SK-N-SH (cell line): ENCODE measurements at regions not wholly inside any gene's neighbourhood (a gene's known extent, or its start where the extent isn't known, plus 50 kb on each side); places are given as distances from the start of the nearest gene placed in this dataset.

Source experiments
- CTCF ChIA-PET: fragments of 300-600, 350-600 bp; formaldehyde crosslinking; extraction: SDS; loops from one replicate; lab custom pipeline; 2021; lab: Yijun Ruan, JAX
- POLR2A ChIA-PET: fragments of 350-600 bp; sonication (Branson Sonifier 250); formaldehyde crosslinking; extraction: SDS; loops from one replicate; lab custom pipeline; 2020; ENCODE audit warnings: antibody characterized with exemption, inconsistent platforms; lab: Yijun Ruan, JAX
- DNase-seq: peaks from one replicate; pipeline ENCODE4 v3.0.0; 2012
- H2AFZ ChIP-seq: fragments of 200-600 bp; sonication (generic); 2 replicates; pipeline ENCODE4 v1.8.1; 2016; ENCODE audit warnings: antibody characterized with exemption, mild to moderate bottlenecking, low read depth
- H3F3A ChIP-seq: fragments of 200-600 bp; sonication (generic); replicated peaks from 2 replicates; pipeline ENCODE3; 2016; ENCODE audit warnings: antibody characterized with exemption, mild to moderate bottlenecking; ENCODE audit not compliant: insufficient read depth
- H3K27ac ChIP-seq, 2 experiments: fragments of 200-500 bp in 1 of 2; fragments of 200-600 bp in 1 of 2; sonication (Bioruptor generic) in 1 of 2; sonication (generic), shearing (Covaris generic) in 1 of 2; 2 replicates each; pipeline versions ENCODE4 v1.5.1 to v1.6.1; 2014 to 2016; ENCODE audit warnings: low read depth in 2 of 2, inconsistent platforms in 1 of 2, low read length in 1 of 2, mild to moderate bottlenecking in 1 of 2, mixed read lengths in 1 of 2
- H3K27me3 ChIP-seq: fragments of 200-600 bp; sonication (generic), shearing (Covaris generic); 2 replicates; pipeline ENCODE4 v1.6.1; 2016; ENCODE audit warnings: mixed run types; ENCODE audit not compliant: insufficient read depth
- H3K36me3 ChIP-seq, 2 experiments: fragments of 200-500 bp in 1 of 2; fragments of 200-600 bp in 1 of 2; sonication (Bioruptor generic) in 1 of 2; sonication (generic) in 1 of 2; replicated peaks in 1 of 2; 2 replicates each; pipeline versions ENCODE3 to v1.5.1; 2014 to 2016; ENCODE audit warnings: low read length in 1 of 2, mild to moderate bottlenecking in 1 of 2; ENCODE audit not compliant: insufficient read depth in 2 of 2, control insufficient read depth in 1 of 2
- H3K4me1 ChIP-seq, 2 experiments: fragments of 200-500 bp in 1 of 2; fragments of 200-600 bp in 1 of 2; sonication (Bioruptor generic) in 1 of 2; sonication (generic), shearing (Covaris generic) in 1 of 2; 2 replicates each; pipeline versions ENCODE4 v1.5.1 to v1.6.1; 2014 to 2016; ENCODE audit warnings: low read depth in 1 of 2, low read length in 1 of 2, mixed run types in 1 of 2; ENCODE audit not compliant: insufficient read depth in 2 of 2, control insufficient read depth in 1 of 2
- H3K4me2 ChIP-seq: fragments of 200-600 bp; sonication (generic), shearing (Covaris generic); 2 replicates; pipeline ENCODE4 v1.6.1; 2017; ENCODE audit warnings: mixed run types
- H3K4me3 ChIP-seq, 2 experiments: fragments of 200-500 bp in 1 of 2; fragments of 200-600 bp in 1 of 2; sonication (Bioruptor generic) in 1 of 2; sonication (generic), shearing (Covaris generic) in 1 of 2; 2 replicates each; pipeline versions ENCODE4 v1.5.1 to v1.8.1; 2014 to 2016; ENCODE audit warnings: low read depth in 2 of 2, inconsistent platforms in 1 of 2, low read length in 1 of 2, mild to moderate bottlenecking in 1 of 2, mixed read lengths in 1 of 2, moderate library complexity in 1 of 2
- H3K79me2 ChIP-seq: fragments of 200-600 bp; sonication (generic); 2 replicates; pipeline ENCODE4 v1.8.1; 2017; ENCODE audit warnings: mild to moderate bottlenecking; ENCODE audit not compliant: insufficient read depth
- H3K9ac ChIP-seq: fragments of 200-600 bp; sonication (generic); 2 replicates; pipeline ENCODE4 v1.6.1; 2017; ENCODE audit warnings: mixed run types
- H3K9me2 ChIP-seq: fragments of 200-600 bp; sonication (generic); 2 replicates; pipeline ENCODE4 v1.6.1; 2017; ENCODE audit warnings: mixed run types
- H3K9me3 ChIP-seq: fragments of 200-600 bp; sonication (generic); 2 replicates; pipeline ENCODE4 v1.6.1; 2017; ENCODE audit warnings: mixed run types, mild to moderate bottlenecking, moderate library complexity
- H4K20me1 ChIP-seq: fragments of 200-600 bp; sonication (generic); 2 replicates; pipeline ENCODE4 v1.6.1; 2017; ENCODE audit warnings: mild to moderate bottlenecking, mixed run types; ENCODE audit not compliant: insufficient read depth
- FOXJ3 ChIP-seq: sonication (generic); formaldehyde crosslinking; IDR thresholded peaks from 2 replicates; pipeline ENCODE4 v1.5.1; 2020; ENCODE audit warnings: mild to moderate bottlenecking, missing genetic modification reagents
- JUND ChIP-seq: IDR thresholded peaks from 2 replicates; pipeline ENCODE4 v1.4.0; 2012
- RCOR1 ChIP-seq: fragments of 150-350 bp; IDR thresholded peaks from 2 replicates; pipeline ENCODE4 v1.6.1; 2017; ENCODE audit warnings: antibody characterized with exemption, low read length
- RFX5 ChIP-seq: IDR thresholded peaks from 2 replicates; pipeline ENCODE4 v1.6.1; 2012; ENCODE audit warnings: mild to moderate bottlenecking, improper control_type of control experiment, low read length
- RXRA ChIP-seq: IDR thresholded peaks from 2 replicates; pipeline ENCODE4 v1.4.0; 2012; ENCODE audit warnings: low read depth, mild to moderate bottlenecking, borderline replicate concordance
- SMC3 ChIP-seq: IDR thresholded peaks from 2 replicates; pipeline ENCODE4 v1.6.1; 2012; ENCODE audit warnings: low read depth, low read length, improper control_type of control experiment
- YY1 ChIP-seq: IDR thresholded peaks from 2 replicates; pipeline ENCODE4 v1.4.0; 2012; ENCODE audit warnings: low read depth, mild to moderate bottlenecking
- WGBS: methylation state at CpG from one replicate; pipeline ENCODE4 v1.1.6; 2017; ENCODE audit warnings: low lambda C conversion rate; 5-methylcytosine and 5-hydroxymethylcytosine counted together
- TF ChIP-seq, protein P1 (sequence below): IDR thresholded peaks from 2 replicates; pipeline ENCODE4 v1.4.0; 2012; ENCODE audit warnings: low read depth, borderline replicate concordance
- TF ChIP-seq, protein P2 (sequence below): fragments of 200-600 bp; sonication (generic); IDR thresholded peaks from 2 replicates; pipeline ENCODE4 v1.6.1; 2017; ENCODE audit warnings: antibody characterized with exemption, mild to moderate bottlenecking, moderate library complexity
- TF ChIP-seq, protein P3 (sequence below): IDR thresholded peaks from 2 replicates; pipeline ENCODE4 v1.4.0; 2012; ENCODE audit warnings: low read depth
- TF ChIP-seq, protein P4 (sequence below): fragments of 150-350 bp; IDR thresholded peaks from 2 replicates; pipeline ENCODE4 v1.6.1; 2017; ENCODE audit warnings: antibody characterized with exemption, low read length, low read depth, borderline replicate concordance

DNA sequence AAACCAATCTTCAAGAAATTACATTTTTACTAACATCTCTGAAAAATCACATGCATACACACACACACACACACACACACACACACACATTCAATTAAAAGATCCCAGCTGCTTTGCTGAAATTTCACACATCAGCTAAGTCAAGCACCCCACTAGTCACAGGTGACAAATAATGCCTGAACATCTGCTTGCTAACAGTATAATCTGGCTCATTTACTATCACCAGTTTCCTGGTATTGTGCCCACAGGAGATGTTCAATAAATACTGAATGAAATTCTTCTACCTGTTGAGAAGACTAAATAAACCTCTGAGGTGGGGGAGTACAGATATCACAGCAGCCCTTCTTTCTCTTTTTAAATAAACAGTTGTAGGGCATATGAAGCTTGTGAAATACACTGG, 994.0 kb downstream of the ARAP2 start:
- ChIA-PET CTCF (no interaction called here), POLR2A (no interaction called here)
- Histone ChIP-seq H3K9me3 (no peaks in the 10 kb centered on the region), H4K20me1 (no peaks in the 10 kb centered on the region), H3K79me2 (no peaks in the 10 kb centered on the region), H2AFZ (no peak overlapping the region), H3K4me3 (no peak overlapping the region), H3K9ac (no peak overlapping the region), H3K27ac (no peak overlapping the region), H3F3A (no peaks in the 10 kb centered on the region), H3K4me1 (no peaks in the 10 kb centered on the region), H3K36me3 (no peaks in the 10 kb centered on the region), H3K4me2 (no peak overlapping the region), H3K9me2 (no peaks in the 10 kb centered on the region), H3K27me3 (no peaks in the 10 kb centered on the region)
- TF ChIP-seq, protein P1, sequence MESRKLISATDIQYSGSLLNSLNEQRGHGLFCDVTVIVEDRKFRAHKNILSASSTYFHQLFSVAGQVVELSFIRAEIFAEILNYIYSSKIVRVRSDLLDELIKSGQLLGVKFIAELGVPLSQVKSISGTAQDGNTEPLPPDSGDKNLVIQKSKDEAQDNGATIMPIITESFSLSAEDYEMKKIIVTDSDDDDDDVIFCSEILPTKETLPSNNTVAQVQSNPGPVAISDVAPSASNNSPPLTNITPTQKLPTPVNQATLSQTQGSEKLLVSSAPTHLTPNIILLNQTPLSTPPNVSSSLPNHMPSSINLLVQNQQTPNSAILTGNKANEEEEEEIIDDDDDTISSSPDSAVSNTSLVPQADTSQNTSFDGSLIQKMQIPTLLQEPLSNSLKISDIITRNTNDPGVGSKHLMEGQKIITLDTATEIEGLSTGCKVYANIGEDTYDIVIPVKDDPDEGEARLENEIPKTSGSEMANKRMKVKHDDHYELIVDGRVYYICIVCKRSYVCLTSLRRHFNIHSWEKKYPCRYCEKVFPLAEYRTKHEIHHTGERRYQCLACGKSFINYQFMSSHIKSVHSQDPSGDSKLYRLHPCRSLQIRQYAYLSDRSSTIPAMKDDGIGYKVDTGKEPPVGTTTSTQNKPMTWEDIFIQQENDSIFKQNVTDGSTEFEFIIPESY, result no peak
- TF ChIP-seq, protein P2, sequence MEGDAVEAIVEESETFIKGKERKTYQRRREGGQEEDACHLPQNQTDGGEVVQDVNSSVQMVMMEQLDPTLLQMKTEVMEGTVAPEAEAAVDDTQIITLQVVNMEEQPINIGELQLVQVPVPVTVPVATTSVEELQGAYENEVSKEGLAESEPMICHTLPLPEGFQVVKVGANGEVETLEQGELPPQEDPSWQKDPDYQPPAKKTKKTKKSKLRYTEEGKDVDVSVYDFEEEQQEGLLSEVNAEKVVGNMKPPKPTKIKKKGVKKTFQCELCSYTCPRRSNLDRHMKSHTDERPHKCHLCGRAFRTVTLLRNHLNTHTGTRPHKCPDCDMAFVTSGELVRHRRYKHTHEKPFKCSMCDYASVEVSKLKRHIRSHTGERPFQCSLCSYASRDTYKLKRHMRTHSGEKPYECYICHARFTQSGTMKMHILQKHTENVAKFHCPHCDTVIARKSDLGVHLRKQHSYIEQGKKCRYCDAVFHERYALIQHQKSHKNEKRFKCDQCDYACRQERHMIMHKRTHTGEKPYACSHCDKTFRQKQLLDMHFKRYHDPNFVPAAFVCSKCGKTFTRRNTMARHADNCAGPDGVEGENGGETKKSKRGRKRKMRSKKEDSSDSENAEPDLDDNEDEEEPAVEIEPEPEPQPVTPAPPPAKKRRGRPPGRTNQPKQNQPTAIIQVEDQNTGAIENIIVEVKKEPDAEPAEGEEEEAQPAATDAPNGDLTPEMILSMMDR, result no peak
- TF ChIP-seq JUND, result no peak
- TF ChIP-seq, protein P3, sequence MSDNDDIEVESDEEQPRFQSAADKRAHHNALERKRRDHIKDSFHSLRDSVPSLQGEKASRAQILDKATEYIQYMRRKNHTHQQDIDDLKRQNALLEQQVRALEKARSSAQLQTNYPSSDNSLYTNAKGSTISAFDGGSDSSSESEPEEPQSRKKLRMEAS, result no peak
- no peak for TF ChIP-seq SMC3
- no peak for TF ChIP-seq RCOR1
- TF ChIP-seq RXRA, result no peak
- no peak for DNase-seq

DNA sequence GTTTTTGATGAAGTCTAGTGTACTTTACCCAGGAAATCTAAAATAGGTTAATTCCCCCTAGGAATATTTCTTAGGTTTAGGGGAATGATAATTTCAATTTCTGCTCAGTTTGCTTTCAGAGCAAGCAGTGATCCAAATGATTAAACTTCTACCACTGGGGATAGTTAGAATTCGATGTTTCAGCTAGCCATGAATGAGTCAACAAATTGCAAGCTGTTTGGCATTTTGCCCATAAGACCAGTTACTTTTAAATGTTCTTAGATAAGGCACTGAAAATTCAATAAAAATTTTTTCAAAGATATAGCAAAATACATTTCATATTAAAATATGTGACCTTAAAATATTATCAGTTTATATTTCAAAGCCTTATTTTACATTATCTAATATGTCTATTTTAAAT, 993.6 kb downstream of the ARAP2 start:
- Histone ChIP-seq H3K27me3 (no peaks in the 10 kb centered on the region), H3K4me3 (no peak overlapping the region), H3K4me2 (no peak overlapping the region), H3K9ac (no peak overlapping the region), H3K36me3 (no peaks in the 10 kb centered on the region), H3K79me2 (no peaks in the 10 kb centered on the region), H3K27ac (no peak overlapping the region), H4K20me1 (no peaks in the 10 kb centered on the region), H3K4me1 (no peaks in the 10 kb centered on the region), H3K9me2 (no peaks in the 10 kb centered on the region), H3F3A (no peaks in the 10 kb centered on the region), H3K9me3 (no peaks in the 10 kb centered on the region), H2AFZ (no peak overlapping the region)
- ChIA-PET POLR2A (no interaction called here), CTCF (no interaction called here)
- TF ChIP-seq, protein P2, result no peak
- TF ChIP-seq RFX5, result no peak
- TF ChIP-seq FOXJ3 (CRISPR knock-in tag), result no peak
- TF ChIP-seq YY1, result no peak
- TF ChIP-seq, protein P1, result no peak
- TF ChIP-seq, protein P4, sequence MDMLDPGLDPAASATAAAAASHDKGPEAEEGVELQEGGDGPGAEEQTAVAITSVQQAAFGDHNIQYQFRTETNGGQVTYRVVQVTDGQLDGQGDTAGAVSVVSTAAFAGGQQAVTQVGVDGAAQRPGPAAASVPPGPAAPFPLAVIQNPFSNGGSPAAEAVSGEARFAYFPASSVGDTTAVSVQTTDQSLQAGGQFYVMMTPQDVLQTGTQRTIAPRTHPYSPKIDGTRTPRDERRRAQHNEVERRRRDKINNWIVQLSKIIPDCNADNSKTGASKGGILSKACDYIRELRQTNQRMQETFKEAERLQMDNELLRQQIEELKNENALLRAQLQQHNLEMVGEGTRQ, result no peak
- DNase-seq, result no peak
- 0% methylated on average over 1 of the region's 1 CpG for WGBS
